SK-N-SH treated with all-trans-retinoic acid at 6 μM for 48 hours (cell line): ENCODE measurements at regions not wholly inside any gene's neighbourhood (a gene's known extent, or its start where the extent isn't known, plus 50 kb on each side); places are given as distances from the start of the nearest gene placed in this dataset.

Source experiments
- BACH2 ChIP-seq: fragments of 250-450 bp; sonication (Bioruptor Pico); IDR thresholded peaks from 2 replicates; pipeline ENCODE4 v1.9.0; 2021; ENCODE audit warnings: mild to moderate bottlenecking, borderline replicate concordance
- PATZ1 ChIP-seq: fragments of 250-450 bp; sonication (Bioruptor Pico); IDR thresholded peaks from 2 replicates; pipeline ENCODE4 v1.8.0; 2020; ENCODE audit warnings: mild to moderate bottlenecking, moderate library complexity, borderline replicate concordance
- TOX ChIP-seq: fragments of 250-450 bp; sonication (Bioruptor Pico); IDR thresholded peaks from 2 replicates; pipeline ENCODE4 v1.8.0; 2021; ENCODE audit warnings: mild to moderate bottlenecking, moderate library complexity, borderline replicate concordance
- ZFP3 ChIP-seq: fragments of 250-450 bp; sonication (Bioruptor Pico); IDR thresholded peaks from 2 replicates; pipeline ENCODE4 v1.5.0; 2020; ENCODE audit warnings: mild to moderate bottlenecking, moderate library complexity
- ZNF70 ChIP-seq: fragments of 450-650 bp; formaldehyde crosslinking; IDR thresholded peaks from 2 replicates; pipeline ENCODE4 v1.5.0; 2020; ENCODE audit warnings: mild to moderate bottlenecking, moderate library complexity

GRCh38 chr21:25457411-25457810 is 149.9 kb downstream of the MRPL39 start:
- TF ChIP-seq PATZ1 (CRISPR knock-in tag) (no peak), ZNF70 (CRISPR knock-in tag) (no peak), BACH2 (CRISPR knock-in tag) (no peak), TOX (CRISPR knock-in tag) (no peak), ZFP3 (CRISPR knock-in tag) (no peak)
